ENCODE measurements at regions not wholly inside any gene's neighbourhood (a gene's known extent, or its start where the extent isn't known, plus 50 kb on each side); places are given as distances from the start of the nearest gene placed in this dataset.
"Not testable (repeated sequence)": the region's sequence is repeated elsewhere in the genome, so short reads cannot be mapped to it uniquely, and the experiment has no call there.

DNA sequence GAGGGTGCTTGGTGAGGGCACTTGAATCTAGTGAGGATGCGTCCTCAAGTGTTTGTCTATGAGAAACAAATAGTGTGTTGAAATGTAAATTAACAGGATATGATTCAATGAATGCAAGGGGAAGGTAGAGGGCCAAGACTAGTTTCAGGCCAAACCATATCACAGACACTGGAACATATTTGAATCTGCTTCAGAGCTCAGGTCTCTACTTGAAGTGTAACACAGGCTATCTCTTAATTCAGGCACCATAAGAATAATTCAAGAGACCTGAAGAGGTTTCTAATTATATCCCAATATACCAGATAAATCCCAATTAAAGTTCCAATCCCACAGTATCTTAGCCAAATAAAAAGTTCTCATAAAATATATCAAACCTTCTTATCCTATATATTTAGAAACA lies 146.5 kb upstream of the INTU start:
- H3K4me3 ChIP-seq (replicated peaks in 1 of 4; ENCODE audit: control extremely low read depth in 1 of 4, insufficient read depth in 1 of 4, low read depth in 3 of 4, low read length in 4 of 4), result no peak overlapping the region

DNA sequence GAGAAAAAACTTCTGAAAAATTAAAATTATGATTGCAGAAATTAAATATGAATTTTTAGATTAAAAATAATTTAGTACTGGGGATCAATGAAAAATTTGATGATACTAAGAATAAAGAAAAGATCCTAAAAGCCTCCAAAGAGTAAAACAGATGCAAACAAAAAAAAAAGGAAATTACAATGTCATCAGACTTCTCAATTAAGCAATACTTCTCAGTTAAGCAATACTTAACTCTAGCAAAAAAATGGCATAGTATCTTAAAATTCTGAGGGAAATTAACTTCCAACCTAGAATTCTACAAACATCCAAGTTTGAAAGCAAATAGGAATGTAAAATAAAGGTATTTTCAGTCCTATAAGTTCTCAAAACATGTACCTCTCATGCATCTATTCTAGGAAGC lies 141.2 kb upstream of the INTU start:
- peak in 1 of 2 donors; percentile 19 for DNase-seq (ENCODE audit: low read depth in 2 of 2)
- Histone ChIP-seq H3K36me3 (ENCODE audit: control insufficient read depth, insufficient read depth, low read length) (no peaks in the 10 kb centered on the region), H3K79me2 (ENCODE audit: control insufficient read depth, insufficient read depth, low read length) (no peaks in the 10 kb centered on the region), H3K4me3 (replicated peaks in 1 of 4; ENCODE audit: control extremely low read depth in 1 of 4, insufficient read depth in 1 of 4, low read depth in 3 of 4, low read length in 4 of 4) (no peak overlapping the region), H3K27me3 (ENCODE audit: control insufficient read depth, insufficient read depth, low read length) (no peaks in the 10 kb centered on the region), H3K4me2 (ENCODE audit: extremely low read depth, insufficient read depth, low read length) (no peak overlapping the region), H3K9me3 (ENCODE audit: control insufficient read depth, insufficient read depth, low read depth, low read length) (no peaks in the 10 kb centered on the region), H2AFZ (ENCODE audit: low read length) (no peak overlapping the region), H4K20me1 (ENCODE audit: control insufficient read depth, extremely low read depth, insufficient read depth, low read length) (no peaks in the 10 kb centered on the region), H3K9ac (ENCODE audit: insufficient read depth, low read length) (no peak overlapping the region), H3K27ac (ENCODE audit: insufficient read depth, low read length) (no peak overlapping the region), H3K4me1 (ENCODE audit: control insufficient read depth, extremely low read depth, insufficient read depth, low read length) (no peaks in the 10 kb centered on the region)
- no peak for TF ChIP-seq EZH2 (IDR thresholded peaks at IDR 0.05; ENCODE audit: low read length, missing control alignments)

More for the DNA sequence above, 146.5 kb upstream of the INTU start:
- no peak overlapping the region for H3K27ac ChIP-seq (ENCODE audit: insufficient read depth, low read length)
- H3K9ac ChIP-seq (ENCODE audit: insufficient read depth, low read length), result no peak overlapping the region
- H4K20me1 ChIP-seq (ENCODE audit: control insufficient read depth, extremely low read depth, insufficient read depth, low read length), result no peaks in the 10 kb centered on the region
- H3K36me3 ChIP-seq (ENCODE audit: control insufficient read depth, insufficient read depth, low read length), result no peaks in the 10 kb centered on the region
- H3K79me2 ChIP-seq (ENCODE audit: control insufficient read depth, insufficient read depth, low read length), result no peaks in the 10 kb centered on the region
- H3K4me1 ChIP-seq (ENCODE audit: control insufficient read depth, extremely low read depth, insufficient read depth, low read length), result no peaks in the 10 kb centered on the region
- H3K27me3 ChIP-seq (ENCODE audit: control insufficient read depth, insufficient read depth, low read length), result no peaks in the 10 kb centered on the region
- H3K4me2 ChIP-seq (ENCODE audit: extremely low read depth, insufficient read depth, low read length), result no peak overlapping the region
- TF ChIP-seq CTCF (conservative IDR thresholded peaks at IDR 0.05 in 1 of 2, IDR thresholded peaks at IDR 0.05 in 1 of 2; ENCODE audit: low read depth in 1 of 2, low read length in 2 of 2) (no peak), EZH2 (IDR thresholded peaks at IDR 0.05; ENCODE audit: low read length, missing control alignments) (no peak)
- DNase-seq (ENCODE audit: low read depth in 2 of 2), result no peak
- H2AFZ ChIP-seq (ENCODE audit: low read length), result no peak overlapping the region
- no peaks in the 10 kb centered on the region for H3K9me3 ChIP-seq (ENCODE audit: control insufficient read depth, insufficient read depth, low read depth, low read length)

- H3K4me3 ChIP-seq (replicated peaks in 1 of 4; ENCODE audit: control extremely low read depth in 1 of 4, insufficient read depth in 1 of 4, low read depth in 3 of 4, low read length in 4 of 4); H3K36me3 ChIP-seq (ENCODE audit: control insufficient read depth, insufficient read depth, low read length); DNase-seq (ENCODE audit: low read depth in 2 of 2); H3K4me1 ChIP-seq (ENCODE audit: control insufficient read depth, extremely low read depth, insufficient read depth, low read length); H3K27me3 ChIP-seq (ENCODE audit: control insufficient read depth, insufficient read depth, low read length); H3K4me2 ChIP-seq (ENCODE audit: extremely low read depth, insufficient read depth, low read length); H4K20me1 ChIP-seq (ENCODE audit: control insufficient read depth, extremely low read depth, insufficient read depth, low read length); H3K9me3 ChIP-seq (ENCODE audit: control insufficient read depth, insufficient read depth, low read depth, low read length); H2AFZ ChIP-seq (ENCODE audit: low read length); H3K79me2 ChIP-seq (ENCODE audit: control insufficient read depth, insufficient read depth, low read length); H3K27ac ChIP-seq (ENCODE audit: insufficient read depth, low read length); H3K9ac ChIP-seq (ENCODE audit: insufficient read depth, low read length): not testable (repeated sequence)
Measured at GRCh38 chr4:127496875-127497274, 135.9 kb upstream of the INTU start.

GRCh38 chr4:127498366-127498765 lies 134.4 kb upstream of the INTU start:
- H3K27me3 ChIP-seq (ENCODE audit: control insufficient read depth, insufficient read depth, low read length), result no peaks in the 10 kb centered on the region
- TF ChIP-seq CTCF (conservative IDR thresholded peaks at IDR 0.05 in 1 of 2, IDR thresholded peaks at IDR 0.05 in 1 of 2; ENCODE audit: low read depth in 1 of 2, low read length in 2 of 2) (no peak), EZH2 (IDR thresholded peaks at IDR 0.05; ENCODE audit: low read length, missing control alignments) (no peak)
- no peaks in the 10 kb centered on the region for H4K20me1 ChIP-seq (ENCODE audit: control insufficient read depth, extremely low read depth, insufficient read depth, low read length)
- no peaks in the 10 kb centered on the region for H3K4me1 ChIP-seq (ENCODE audit: control insufficient read depth, extremely low read depth, insufficient read depth, low read length)
- H2AFZ ChIP-seq (ENCODE audit: low read length), result no peak overlapping the region
- H3K36me3 ChIP-seq (ENCODE audit: control insufficient read depth, insufficient read depth, low read length), result no peaks in the 10 kb centered on the region
- H3K4me2 ChIP-seq (ENCODE audit: extremely low read depth, insufficient read depth, low read length), result no peak overlapping the region
- no peaks in the 10 kb centered on the region for H3K9me3 ChIP-seq (ENCODE audit: control insufficient read depth, insufficient read depth, low read depth, low read length)
- peak in 1 of 2 donors; percentile 46 for DNase-seq (ENCODE audit: low read depth in 2 of 2)
- H3K4me3 ChIP-seq (replicated peaks in 1 of 4; ENCODE audit: control extremely low read depth in 1 of 4, insufficient read depth in 1 of 4, low read depth in 3 of 4, low read length in 4 of 4), result no peak overlapping the region
- no peaks in the 10 kb centered on the region for H3K79me2 ChIP-seq (ENCODE audit: control insufficient read depth, insufficient read depth, low read length)
- H3K27ac ChIP-seq (ENCODE audit: insufficient read depth, low read length), result no peak overlapping the region
- no peak overlapping the region for H3K9ac ChIP-seq (ENCODE audit: insufficient read depth, low read length)

Data from fibroblast of lung (primary cell).